Heart left ventricle (tissue), 16 donors: ENCODE measurements at regions not wholly inside any gene's neighbourhood (a gene's known extent, or its start where the extent isn't known, plus 50 kb on each side); places are given as distances from the start of the nearest gene placed in this dataset.

Experiments used
- ATAC-seq, 4 donors: fragments of 200-7000 bp; cut with Tn5 transposase; one replicate each; pipeline ENCODE4 v1.9.1; 2020 to 2022; ENCODE audit warnings: moderate library complexity in 4 of 4, mild to moderate bottlenecking in 3 of 4, moderate number of reproducible peaks in 1 of 4
- DNase-seq, 5 donors: peaks; one replicate each; pipeline ENCODE4 v3.0.0-alpha.2; 2020
- H3K27ac ChIP-seq, 12 donors: fragments of 200-600 bp; sonication (generic) in 4 of 12; one replicate each; pipeline versions ENCODE4 v1.5.0 to v1.8.0; 2016 to 2022; ENCODE audit warnings: mild to moderate bottlenecking in 2 of 12
- H3K27me3 ChIP-seq, 9 donors: fragments of 200-600 bp; sonication (generic) in 2 of 9; one replicate each; pipeline versions ENCODE4 v1.5.1 to v1.8.0; 2016 to 2022; ENCODE audit warnings: mild to moderate bottlenecking in 3 of 9
- H3K36me3 ChIP-seq, 9 donors: fragments of 200-600 bp; sonication (generic) in 2 of 9; one replicate each; pipeline versions ENCODE4 v1.5.0 to v1.8.0; 2018 to 2022; ENCODE audit warnings: mild to moderate bottlenecking in 2 of 9
- H3K4me1 ChIP-seq, 12 donors: fragments of 200-600 bp; sonication (generic) in 4 of 12; one replicate each; pipeline versions ENCODE4 v1.5.0 to v1.8.0; 2016 to 2022; ENCODE audit warnings: mild to moderate bottlenecking in 3 of 12
- H3K4me3 ChIP-seq, 12 donors: fragments of 200-600 bp; sonication (generic) in 4 of 12; one replicate each; pipeline versions ENCODE4 v1.5.0 to v1.8.0; 2017 to 2022; ENCODE audit warnings: mild to moderate bottlenecking in 9 of 12, moderate library complexity in 4 of 12
- H3K9me3 ChIP-seq, 12 donors: fragments of 200-600 bp; sonication (generic) in 4 of 12; one replicate each; pipeline versions ENCODE4 v1.5.0 to v1.8.0; 2016 to 2022; ENCODE audit warnings: mild to moderate bottlenecking in 1 of 12
- CTCF ChIP-seq, 12 donors: fragments of 200-600 bp; sonication (generic) in 4 of 12; IDR thresholded peaks; one replicate each; pipeline versions ENCODE4 v1.5.0 to v1.8.0; 2018 to 2022; ENCODE audit warnings: antibody characterized with exemption in 12 of 12, mild to moderate bottlenecking in 5 of 12
- POLR2A ChIP-seq, 2 donors: fragments of 450-650 bp; IDR thresholded peaks; one replicate each; pipeline ENCODE4 v1.6.1; 2017; ENCODE audit warnings: antibody characterized with exemption in 2 of 2, mild to moderate bottlenecking in 2 of 2, moderate library complexity in 2 of 2
- WGBS, 4 donors: extraction: QIAGEN DNeasy Blood & Tissue Kit in 2 of 4; methylation state at CpG; one replicate each; pipeline versions ENCODE4 v1.1.5 to v1.1.7; 2013 to 2018; 5-methylcytosine and 5-hydroxymethylcytosine counted together
- intact Hi-C, 10 donors: fragments of 100-400 bp; cut with DNase I; formaldehyde crosslinking; loops; one replicate each; pipeline versions ENCODE4 v1.11.1 to v1.14.2; 2022
- donor health status: ischemic (EF 13 %, LVEDD 7.1; RV severe dilation, severe dysfunction).
- donor health status: healthy with polysubstance abuse.
- donor health status: DM: no; HTN: yes; CAD: no.
- donor health status: DM: no; HTN: no; CAD: no.
- donor health status: ischemic (EF 25% LVEDD 6.9; RV normal size, moderate dysfunction).
- donor health status: ischemic (EF 25% LVEDD 5.7; RV mildly dilated, moderate dysfunction).
- donor health status: healthy.
- donor health status: DM: yes; HTN: yes; CAD: no.
- donor health status: ischemic (EF 35%, LVEDD 5.7; RV mildly dilated, moderate dysfunction).
- donor health status: nonischemic (EF 11% LVEDD 7.7; RV severe dilation, severe dysfunction).
- donor health status: DM: yes; HTN: yes; CAD: no.
- donor health status: PGD.
- donor health status: ischemic (EF 29% LVEDD 5.4; RV normal size, mild dysfunction).
- donor health status: nonischemic (EF 23%, LVEDD 6.1; RV moderate dilation, normal function).

- no peak overlapping the region for H3K27ac ChIP-seq
- no peaks in the 10 kb centered on the region for H3K36me3 ChIP-seq
- peaks cover 0 to 8% (median 0%) of the 10 kb centered on the region in 12 donors for H3K4me1 ChIP-seq
- DNase-seq (peak in 2 of 5 donors; percentile 23 to 50), ATAC-seq (no peak)
- 49 to 65% (median 58%) methylated on average over 16 to 32 of the region's 32 CpGs for WGBS, 4 donors
- H3K9me3 ChIP-seq: no peaks in the 10 kb centered on the region
- intact Hi-C loops: no loop called here
- TF ChIP-seq CTCF (IDR thresholded peaks at IDR 0.05) (no peak), POLR2A (IDR thresholded peaks at IDR 0.05) (no peak)
- H3K4me3 ChIP-seq: no peak overlapping the region
- peaks cover 4 to 74% (median 13%) of the 10 kb centered on the region in 9 donors for H3K27me3 ChIP-seq
Measured at GRCh38 chr12:132407451-132407961, 78.1 kb upstream of the GALNT9 start.

- H3K4me1 ChIP-seq: peaks cover 0 to 8% (median 0%) of the 10 kb centered on the region in 12 donors
- 73 to 77% (median 75%) methylated on average over 55 to 67 of the region's 67 CpGs for WGBS, 4 donors
- no peak overlapping the region for H3K27ac ChIP-seq
- peak in 2 of 5 donors; percentile 15 to 58 for DNase-seq
- no peaks in the 10 kb centered on the region for H3K9me3 ChIP-seq
- TF ChIP-seq POLR2A (IDR thresholded peaks at IDR 0.05) (no peak), CTCF (IDR thresholded peaks at IDR 0.05) (no peak)
- no peak for ATAC-seq
- peaks cover 4 to 77% (median 17%) of the 10 kb centered on the region in 9 donors for H3K27me3 ChIP-seq
- intact Hi-C loops: no loop called here
- no peak overlapping the region for H3K4me3 ChIP-seq
- H3K36me3 ChIP-seq: no peaks in the 10 kb centered on the region
Measured at GRCh38 chr12:132406493-132407450, 77.4 kb upstream of the GALNT9 start.

- peaks cover 0 to 8% (median 0%) of the 10 kb centered on the region in 12 donors for H3K4me1 ChIP-seq
- no peaks in the 10 kb centered on the region for H3K36me3 ChIP-seq
- no peak for ATAC-seq
- peaks cover 5 to 79% (median 17%) of the 10 kb centered on the region in 9 donors for H3K27me3 ChIP-seq
- no peak overlapping the region for H3K27ac ChIP-seq
- intact Hi-C loops: no loop called here
- H3K9me3 ChIP-seq: no peaks in the 10 kb centered on the region
- H3K4me3 ChIP-seq: no peak overlapping the region
- TF ChIP-seq POLR2A (IDR thresholded peaks at IDR 0.05) (no peak), CTCF (IDR thresholded peaks at IDR 0.05) (no peak)
- WGBS, 4 donors: 61 to 71% (median 68%) methylated on average over 18 to 22 of the region's 22 CpGs
- DNase-seq: peak in 3 of 5 donors; percentile 6 to 51 (median 18)
Measured at GRCh38 chr12:132405742-132406251, 76.4 kb upstream of the GALNT9 start.
